SK-N-MC (cell line): ENCODE measurements at regions not wholly inside any gene's neighbourhood (a gene's known extent, or its start where the extent isn't known, plus 50 kb on each side); places are given as distances from the start of the nearest gene placed in this dataset.

Experiments used
- EZH2 ChIP-seq: fragments of 200-600 bp; sonication (generic); IDR thresholded peaks from one replicate; pipeline ENCODE4 v1.6.1; 2017; ENCODE audit warnings: antibody characterized with exemption
- FOXP2 ChIP-seq: optimal IDR thresholded peaks from 2 replicates; pipeline ENCODE3; 2011; ENCODE audit warnings: mild to moderate bottlenecking, moderate library complexity; ENCODE audit not compliant: insufficient read depth; ENCODE audit errors: extremely low read length, control extremely low read depth
- POLR2AphosphoS5 ChIP-seq: IDR thresholded peaks from 2 replicates; pipeline ENCODE4 v1.6.1; 2012; ENCODE audit warnings: mild to moderate bottlenecking, low read depth, low read length, borderline replicate concordance

DNA sequence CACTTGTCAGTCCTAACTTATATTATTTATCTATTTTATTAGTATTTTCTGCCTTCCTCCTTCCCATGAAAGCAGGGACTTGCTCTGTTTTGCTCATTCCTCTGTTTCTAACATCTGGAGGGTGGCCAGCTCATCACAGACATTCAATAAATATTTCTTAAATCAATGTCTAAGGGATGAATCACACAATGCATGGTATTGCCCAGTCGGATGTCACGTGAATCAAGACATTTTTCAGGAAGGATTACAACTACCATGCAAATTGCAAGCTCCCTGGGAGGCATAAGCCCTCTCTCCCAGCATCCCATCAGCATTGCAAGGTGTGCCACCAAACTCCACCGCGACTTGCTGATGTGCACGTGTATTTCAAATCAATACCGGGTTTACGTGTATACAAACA lies 146.6 kb upstream of the RNF32 start:
- no peak for TF ChIP-seq FOXP2
- TF ChIP-seq EZH2 = no peak
- no peak for TF ChIP-seq POLR2AphosphoS5
